ENCODE measurements at regions not wholly inside any gene's neighbourhood (a gene's known extent, or its start where the extent isn't known, plus 50 kb on each side); places are given as distances from the start of the nearest gene placed in this dataset.
A peak's percentile ranks its signal among the peaks of the same experiment; 100 is the strongest.

GRCh38 chr6:102717737-102718456 is 1324.4 kb downstream of the GRIK2 start:
- peak overlapping the region; percentile 25; the same call in 1 of the 2 replicates for H3K4me3 ChIP-seq (ENCODE audit: low read depth, low read length)
- peak; percentile 28 for DNase-seq
- TF ChIP-seq CTCF (IDR thresholded peaks at IDR 0.05; ENCODE audit: low read depth, low read length): no peak
- no peaks in the 10 kb centered on the region for H3K9me3 ChIP-seq
- no peaks in the 10 kb centered on the region for H3K27me3 ChIP-seq
- no peaks in the 10 kb centered on the region for H3K36me3 ChIP-seq
- H3K4me1 ChIP-seq: peaks cover 11% of the 10 kb centered on the region; the same call in 1 of the 2 replicates

- TF ChIP-seq CTCF (IDR thresholded peaks at IDR 0.05; ENCODE audit: low read depth, low read length): no peak
- Histone ChIP-seq H3K4me3 (ENCODE audit: low read depth, low read length) (no peak overlapping the region), H3K36me3 (no peaks in the 10 kb centered on the region), H3K9me3 (no peaks in the 10 kb centered on the region), H3K4me1 (peaks cover 11% of the 10 kb centered on the region; the same call in 1 of the 2 replicates), H3K27me3 (no peaks in the 10 kb centered on the region)
- DNase-seq: no peak
Observed at GRCh38 chr6:102717252-102717651, 1323.7 kb downstream of the GRIK2 start.

DNA sequence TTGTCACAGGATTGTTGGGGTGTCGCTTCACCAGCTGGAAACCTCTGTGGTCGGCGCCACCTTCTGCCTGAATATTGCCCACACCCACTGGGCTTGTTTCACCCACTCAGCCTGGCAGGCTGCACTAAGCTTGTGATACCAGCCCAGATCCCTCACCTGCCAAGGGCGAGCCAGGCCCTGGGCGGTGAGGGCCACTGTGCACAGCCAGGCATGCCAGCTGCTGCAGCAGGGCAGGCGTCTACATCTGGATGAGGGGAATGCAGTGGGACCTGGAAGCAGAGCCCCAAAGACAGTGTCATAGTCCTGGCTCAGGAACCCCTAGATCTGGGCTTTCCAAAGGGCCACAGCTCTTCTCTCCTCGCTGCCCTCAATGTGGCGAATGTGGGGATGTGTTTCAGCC is 1307.5 kb downstream of the GRIK2 start:
- Histone ChIP-seq H3K27me3 (no peaks in the 10 kb centered on the region), H3K4me1 (no peaks in the 10 kb centered on the region), H3K4me3 (ENCODE audit: low read depth, low read length) (no peak overlapping the region), H3K9me3 (no peaks in the 10 kb centered on the region), H3K36me3 (no peaks in the 10 kb centered on the region)
- TF ChIP-seq CTCF (IDR thresholded peaks at IDR 0.05; ENCODE audit: low read depth, low read length): peak; percentile 3; the same call in 1 of the 2 replicates
- no peak for DNase-seq

GRCh38 chr6:102686461-102686860 is 1293.0 kb downstream of the GRIK2 start:
- Histone ChIP-seq H3K36me3 (no peaks in the 10 kb centered on the region), H3K4me3 (ENCODE audit: low read depth, low read length) (no peak overlapping the region), H3K9me3 (no peaks in the 10 kb centered on the region; the same call in 1 of the 2 replicates), H3K27me3 (no peaks in the 10 kb centered on the region), H3K4me1 (no peaks in the 10 kb centered on the region; the same call in none of the 2 replicates)
- TF ChIP-seq CTCF (IDR thresholded peaks at IDR 0.05; ENCODE audit: low read depth, low read length): no peak
- no peak for DNase-seq

- Histone ChIP-seq H3K27me3 (no peaks in the 10 kb centered on the region), H3K9me3 (no peaks in the 10 kb centered on the region), H3K4me3 (ENCODE audit: low read depth, low read length) (no peak overlapping the region), H3K4me1 (peaks cover 20% of the 10 kb centered on the region), H3K36me3 (no peaks in the 10 kb centered on the region)
- no peak for DNase-seq
- no peak for TF ChIP-seq CTCF (IDR thresholded peaks at IDR 0.05; ENCODE audit: low read depth, low read length)
Observed at GRCh38 chr6:102680413-102680812, 1286.9 kb downstream of the GRIK2 start.

GRCh38 chr6:102679865-102680264 is 1286.4 kb downstream of the GRIK2 start:
- H3K27me3 ChIP-seq: no peaks in the 10 kb centered on the region
- TF ChIP-seq CTCF (IDR thresholded peaks at IDR 0.05; ENCODE audit: low read depth, low read length): no peak
- no peak overlapping the region for H3K4me3 ChIP-seq (ENCODE audit: low read depth, low read length)
- H3K9me3 ChIP-seq: no peaks in the 10 kb centered on the region
- H3K4me1 ChIP-seq: peaks cover 20% of the 10 kb centered on the region
- no peak for DNase-seq
- no peaks in the 10 kb centered on the region for H3K36me3 ChIP-seq

Data from BE2C (cell line).